ENCODE measurements at regions not wholly inside any gene's neighbourhood (a gene's known extent, or its start where the extent isn't known, plus 50 kb on each side); places are given as distances from the start of the nearest gene placed in this dataset.

DNA sequence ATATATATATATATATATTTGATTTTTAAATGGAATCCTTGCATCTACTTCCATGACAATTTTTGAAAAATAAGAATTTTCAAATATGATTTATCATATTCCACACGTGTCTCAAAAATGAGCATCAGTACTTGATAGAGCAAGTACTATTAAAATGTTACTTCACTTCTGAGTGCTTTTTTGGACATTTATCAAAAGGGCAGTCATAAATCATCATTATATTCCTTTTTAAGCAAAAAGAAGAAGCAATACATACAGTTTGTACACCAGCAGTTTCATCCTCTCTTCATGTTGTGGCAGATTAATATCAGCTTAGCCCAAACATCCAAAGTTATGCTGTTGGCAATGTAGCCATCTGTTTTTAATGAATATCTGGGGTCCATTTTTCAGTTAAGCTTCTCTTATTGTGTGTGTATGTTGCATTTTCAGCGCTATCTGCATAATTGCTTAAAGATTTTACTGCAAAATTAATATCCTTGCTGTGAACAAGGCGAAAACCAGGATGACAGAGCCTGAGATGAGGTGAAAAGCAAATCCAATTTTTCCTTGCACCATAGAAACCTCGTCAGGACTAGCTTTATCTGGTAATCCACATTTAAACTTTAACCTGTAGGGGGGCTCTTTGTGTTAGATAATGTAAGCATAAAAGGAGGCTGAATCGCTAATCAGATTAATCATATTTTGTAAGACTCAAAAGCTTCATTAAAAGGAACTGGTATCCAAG is 604.9 kb upstream of the AGTR1 start:
- dilution Hi-C loops (cut with HindIII; ENCODE audit: low sequenced_read_pairs, unreplicated experiment) (no loop called here), intact Hi-C loops (cut with micrococcal nuclease) (loop anchor here (1.0 kb wide), 1 partner anchor 25 kb away; no protein-coding TSS in a partner anchor)

More for the DNA sequence above, 604.9 kb upstream of the AGTR1 start:
- H3K4me3 ChIP-seq (ENCODE audit: insufficient read depth, low read depth, low read length) = no peak overlapping the region
- H3K79me1 ChIP-seq (ENCODE audit: low read depth in 1 of 2, low read length in 2 of 2) = no peaks in the 10 kb centered on the region
- no peak overlapping the region for H2AK9ac ChIP-seq (replicated peaks; ENCODE audit: low read depth, low read length, poor library complexity)
- no peak overlapping the region for H3K27ac ChIP-seq (ENCODE audit: insufficient read depth, low read length)
- H3K9me3 ChIP-seq (ENCODE audit: control insufficient read depth, insufficient read depth, low read length) = no peaks in the 10 kb centered on the region
- H2BK120ac ChIP-seq (ENCODE audit: low read depth, low read length) = no peak overlapping the region
- POLR2A ChIA-PET (ENCODE audit: unreplicated experiment) = no interaction called here
- no peaks in the 10 kb centered on the region for H3K9me1 ChIP-seq (ENCODE audit: insufficient read depth, low read length)
- no peak overlapping the region for H3K4me2 ChIP-seq (ENCODE audit: low read depth, low read length)
- H3K14ac ChIP-seq (replicated peaks; ENCODE audit: low read depth, low read length) = no peak overlapping the region
- H3K27me3 ChIP-seq (ENCODE audit: control insufficient read depth, insufficient read depth, low read length) = no peaks in the 10 kb centered on the region
- H4K20me1 ChIP-seq (ENCODE audit: insufficient read depth, low read length) = no peaks in the 10 kb centered on the region
- CTCF ChIA-PET = no interaction called here
- no peak overlapping the region for H2BK15ac ChIP-seq (ENCODE audit: low read depth, low read length)
- BruUV-seq (replicated peaks) = no TSS peak
- H3K18ac ChIP-seq (ENCODE audit: low read depth, low read length) = no peak overlapping the region
- H3K56ac ChIP-seq (ENCODE audit: extremely low read depth, insufficient read depth, low read length) = no peak overlapping the region
- H4K91ac ChIP-seq (ENCODE audit: insufficient read depth, low read depth, low read length) = no peak overlapping the region
- H2AFZ ChIP-seq (replicated peaks; ENCODE audit: low read length, poor library complexity) = no peak overlapping the region
- ATAC-seq (ENCODE audit: low read depth) (no peak), DNase-seq (no peak)
- no peak overlapping the region for H3K23ac ChIP-seq (ENCODE audit: low read depth, low read length)
- no peak overlapping the region for H2BK5ac ChIP-seq (ENCODE audit: low read depth, low read length, poor library complexity, severe bottlenecking)
- H3K4me1 ChIP-seq (ENCODE audit: control insufficient read depth, insufficient read depth, low read length) = no peaks in the 10 kb centered on the region
- in situ Hi-C loops (cut with MboI; ENCODE audit: low sequenced_read_pairs) = no loop called here
- TF ChIP-seq MXI1 (IDR thresholded peaks at IDR 0.05; ENCODE audit: borderline replicate concordance, low read depth, low read length) (no peak), SMC3 (IDR thresholded peaks at IDR 0.05; ENCODE audit: low read depth, low read length) (no peak), POLR2A (IDR thresholded peaks at IDR 0.05; ENCODE audit: low read depth, low read length) (no peak), CEBPB (IDR thresholded peaks at IDR 0.05; ENCODE audit: low read depth, low read length) (no peak), NFE2L2 (IDR thresholded peaks at IDR 0.05; ENCODE audit: low read depth, low read length) (no peak), RFX5 (IDR thresholded peaks at IDR 0.05; ENCODE audit: low read depth, low read length) (no peak), RAD21 (IDR thresholded peaks at IDR 0.05; ENCODE audit: low read length) (no peak), RCOR1 (IDR thresholded peaks at IDR 0.05; ENCODE audit: insufficient replicate concordance, low read length) (no peak), FOS (IDR thresholded peaks at IDR 0.05; ENCODE audit: low read depth, low read length) (no peak), CHD1 (IDR thresholded peaks at IDR 0.05; ENCODE audit: low read depth, low read length) (no peak), BHLHE40 (IDR thresholded peaks at IDR 0.05; ENCODE audit: low read depth, low read length) (no peak), MAZ (IDR thresholded peaks at IDR 0.05; ENCODE audit: borderline replicate concordance, low read depth, low read length) (no peak), MAFK (IDR thresholded peaks at IDR 0.05; ENCODE audit: low read depth, low read length) (no peak)
- TF ChIP-seq, protein P1, sequence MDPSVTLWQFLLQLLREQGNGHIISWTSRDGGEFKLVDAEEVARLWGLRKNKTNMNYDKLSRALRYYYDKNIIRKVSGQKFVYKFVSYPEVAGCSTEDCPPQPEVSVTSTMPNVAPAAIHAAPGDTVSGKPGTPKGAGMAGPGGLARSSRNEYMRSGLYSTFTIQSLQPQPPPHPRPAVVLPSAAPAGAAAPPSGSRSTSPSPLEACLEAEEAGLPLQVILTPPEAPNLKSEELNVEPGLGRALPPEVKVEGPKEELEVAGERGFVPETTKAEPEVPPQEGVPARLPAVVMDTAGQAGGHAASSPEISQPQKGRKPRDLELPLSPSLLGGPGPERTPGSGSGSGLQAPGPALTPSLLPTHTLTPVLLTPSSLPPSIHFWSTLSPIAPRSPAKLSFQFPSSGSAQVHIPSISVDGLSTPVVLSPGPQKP (IDR thresholded peaks at IDR 0.05; ENCODE audit: borderline replicate concordance, low read depth, low read length) = no peak
- TF ChIP-seq, protein P2, sequence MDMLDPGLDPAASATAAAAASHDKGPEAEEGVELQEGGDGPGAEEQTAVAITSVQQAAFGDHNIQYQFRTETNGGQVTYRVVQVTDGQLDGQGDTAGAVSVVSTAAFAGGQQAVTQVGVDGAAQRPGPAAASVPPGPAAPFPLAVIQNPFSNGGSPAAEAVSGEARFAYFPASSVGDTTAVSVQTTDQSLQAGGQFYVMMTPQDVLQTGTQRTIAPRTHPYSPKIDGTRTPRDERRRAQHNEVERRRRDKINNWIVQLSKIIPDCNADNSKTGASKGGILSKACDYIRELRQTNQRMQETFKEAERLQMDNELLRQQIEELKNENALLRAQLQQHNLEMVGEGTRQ (IDR thresholded peaks at IDR 0.05; ENCODE audit: low read depth, low read length) = no peak
- TF ChIP-seq, protein P3, sequence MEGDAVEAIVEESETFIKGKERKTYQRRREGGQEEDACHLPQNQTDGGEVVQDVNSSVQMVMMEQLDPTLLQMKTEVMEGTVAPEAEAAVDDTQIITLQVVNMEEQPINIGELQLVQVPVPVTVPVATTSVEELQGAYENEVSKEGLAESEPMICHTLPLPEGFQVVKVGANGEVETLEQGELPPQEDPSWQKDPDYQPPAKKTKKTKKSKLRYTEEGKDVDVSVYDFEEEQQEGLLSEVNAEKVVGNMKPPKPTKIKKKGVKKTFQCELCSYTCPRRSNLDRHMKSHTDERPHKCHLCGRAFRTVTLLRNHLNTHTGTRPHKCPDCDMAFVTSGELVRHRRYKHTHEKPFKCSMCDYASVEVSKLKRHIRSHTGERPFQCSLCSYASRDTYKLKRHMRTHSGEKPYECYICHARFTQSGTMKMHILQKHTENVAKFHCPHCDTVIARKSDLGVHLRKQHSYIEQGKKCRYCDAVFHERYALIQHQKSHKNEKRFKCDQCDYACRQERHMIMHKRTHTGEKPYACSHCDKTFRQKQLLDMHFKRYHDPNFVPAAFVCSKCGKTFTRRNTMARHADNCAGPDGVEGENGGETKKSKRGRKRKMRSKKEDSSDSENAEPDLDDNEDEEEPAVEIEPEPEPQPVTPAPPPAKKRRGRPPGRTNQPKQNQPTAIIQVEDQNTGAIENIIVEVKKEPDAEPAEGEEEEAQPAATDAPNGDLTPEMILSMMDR (conservative IDR thresholded peaks at IDR 0.05; ENCODE audit: low read depth, low read length) = no peak
- no peak overlapping the region for H3K4ac ChIP-seq (ENCODE audit: low read depth, low read length)
- no peak overlapping the region for H2BK20ac ChIP-seq (ENCODE audit: low read depth, low read length)
- no peak overlapping the region for H3K9ac ChIP-seq (ENCODE audit: low read depth, low read length)
- H3K36me3 ChIP-seq (ENCODE audit: control insufficient read depth, insufficient read depth, low read length) = no peaks in the 10 kb centered on the region
- no peak overlapping the region for H4K5ac ChIP-seq (ENCODE audit: low read depth, low read length)
- H4K8ac ChIP-seq (ENCODE audit: low read depth in 2 of 2, low read length in 2 of 2) = no peak overlapping the region
- no CpG with 5 or more reads among the region's 5 CpGs for WGBS, 2 experiments (ENCODE audit: extremely low coverage in 2 of 2, insufficient read length in 1 of 2)
- H2AK5ac ChIP-seq (ENCODE audit: low read depth, low read length) = no peak overlapping the region

Measured in IMR-90 (cell line).